MG63 (cell line): ENCODE measurements at regions not wholly inside any gene's neighbourhood (a gene's known extent, or its start where the extent isn't known, plus 50 kb on each side); places are given as distances from the start of the nearest gene placed in this dataset.
A peak's percentile ranks its signal among the peaks of the same experiment; 100 is the strongest.

ENCODE experiments used
- DNase-seq: peaks from one replicate; pipeline ENCODE4 v3.0.0-alpha.2; 2020
- H3K27me3 ChIP-seq: fragments of 250-450 bp; sonication (Bioruptor Pico); 2 replicates; pipeline ENCODE4 v1.5.1; 2020; ENCODE audit warnings: mild to moderate bottlenecking, moderate library complexity
- H3K36me3 ChIP-seq: fragments of 250-450 bp; sonication (Bioruptor Pico); 2 replicates; pipeline ENCODE4 v1.5.1; 2020; ENCODE audit warnings: mild to moderate bottlenecking, moderate library complexity
- H3K4me3 ChIP-seq: fragments of 250-450 bp; sonication (Bioruptor Pico); 2 replicates; pipeline ENCODE4 v1.5.1; 2020; ENCODE audit warnings: mild to moderate bottlenecking, moderate library complexity
- H3K9me3 ChIP-seq: fragments of 250-450 bp; sonication (Bioruptor Pico); 2 replicates; pipeline ENCODE4 v1.5.1; 2020; ENCODE audit warnings: mild to moderate bottlenecking, moderate library complexity

DNA sequence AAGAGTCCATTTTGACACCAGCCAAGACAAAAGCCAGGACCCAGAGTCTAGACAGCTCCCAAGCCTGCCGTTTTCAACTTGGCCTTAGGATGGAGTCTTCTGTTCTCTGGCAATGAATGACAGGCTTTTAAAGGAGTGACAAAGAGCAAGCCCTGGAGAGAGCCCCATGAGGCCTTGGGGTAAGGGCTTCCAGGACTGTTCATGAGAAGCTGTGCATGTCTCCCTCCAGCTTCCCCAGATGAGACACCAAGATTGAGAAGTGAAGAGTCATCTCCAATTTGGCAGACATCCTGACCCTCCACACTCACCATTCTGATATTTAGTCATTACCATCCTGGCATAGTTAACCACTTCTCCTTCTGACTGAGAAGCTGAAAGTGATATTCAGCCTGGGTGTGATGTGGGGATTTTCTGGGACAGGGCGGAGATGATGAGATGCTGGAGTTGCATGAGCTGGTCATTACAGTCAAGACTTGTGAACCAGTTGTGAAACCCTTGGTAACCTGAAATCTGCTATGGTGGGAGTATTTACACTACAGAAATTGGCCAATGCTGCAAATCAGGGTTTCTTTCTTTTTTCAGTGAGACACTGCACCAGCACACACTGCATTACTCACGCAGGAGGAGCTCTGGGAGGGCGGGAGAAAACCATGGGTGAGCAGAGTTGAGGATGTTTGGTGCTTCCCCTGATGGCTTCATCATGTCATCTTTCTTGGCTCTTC, 77.8 kb downstream of the VCPKMT start:
- Histone ChIP-seq H3K4me3 (no peak overlapping the region), H3K36me3 (no peaks in the 10 kb centered on the region), H3K9me3 (no peaks in the 10 kb centered on the region), H3K27me3 (no peaks in the 10 kb centered on the region)
- peak; percentile 91 for DNase-seq

DNA sequence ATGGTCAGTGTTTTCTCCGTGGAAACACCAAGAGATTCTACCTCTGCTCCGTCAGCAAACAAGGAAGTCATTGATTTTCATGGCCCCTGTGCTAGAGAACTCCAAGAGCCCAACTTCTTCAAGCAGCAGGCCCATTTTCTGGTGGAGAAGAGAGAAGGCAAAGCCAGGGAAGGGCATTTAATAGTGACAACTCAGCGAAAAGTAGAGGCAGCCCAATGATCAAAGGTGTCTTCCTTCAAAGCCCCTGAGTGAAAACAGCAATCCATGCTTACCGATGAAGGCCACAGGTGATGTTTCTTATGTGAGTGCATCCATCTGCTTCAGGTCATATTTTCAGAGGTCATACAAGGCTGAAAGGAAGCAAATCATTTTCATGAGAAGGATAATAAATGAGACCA, 77.3 kb downstream of the VCPKMT start:
- Histone ChIP-seq H3K36me3 (no peaks in the 10 kb centered on the region), H3K27me3 (no peaks in the 10 kb centered on the region), H3K9me3 (no peaks in the 10 kb centered on the region), H3K4me3 (no peak overlapping the region)
- DNase-seq = no peak

DNA sequence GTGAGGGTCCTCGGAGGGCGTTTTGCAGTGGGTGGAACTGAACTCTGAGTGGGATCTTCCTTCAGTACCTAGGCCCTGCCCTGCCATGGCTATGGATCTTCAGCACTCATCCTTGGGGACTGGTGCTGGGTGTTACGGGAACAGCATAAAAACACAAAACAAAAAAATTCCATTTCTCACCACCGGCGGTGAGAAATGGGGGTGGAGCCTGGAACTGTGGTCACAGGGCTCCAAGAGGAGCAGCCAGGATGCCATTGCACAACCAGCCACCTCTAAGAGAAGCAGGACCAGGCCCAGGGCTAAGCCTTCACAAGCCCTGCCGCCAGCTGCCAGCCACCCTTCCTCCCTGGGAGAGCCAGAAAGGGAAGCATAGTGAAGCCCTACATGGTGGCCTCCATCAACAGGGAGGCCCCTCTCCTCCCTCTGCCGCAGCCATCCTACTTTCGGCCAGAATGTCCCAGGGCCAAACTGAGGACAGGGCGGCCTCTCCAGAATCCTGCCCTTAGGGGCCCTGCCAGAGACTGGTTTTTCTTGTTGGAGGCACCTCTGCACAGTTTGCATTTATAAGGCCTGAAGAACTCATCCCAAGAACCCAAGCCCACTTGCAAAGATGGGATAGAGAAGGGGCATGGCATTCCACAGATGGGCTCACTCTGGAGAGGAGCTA, 76.5 kb downstream of the VCPKMT start:
- Histone ChIP-seq H3K27me3 (no peaks in the 10 kb centered on the region), H3K4me3 (no peak overlapping the region), H3K36me3 (no peaks in the 10 kb centered on the region), H3K9me3 (no peaks in the 10 kb centered on the region)
- peak; percentile 13 for DNase-seq

DNA sequence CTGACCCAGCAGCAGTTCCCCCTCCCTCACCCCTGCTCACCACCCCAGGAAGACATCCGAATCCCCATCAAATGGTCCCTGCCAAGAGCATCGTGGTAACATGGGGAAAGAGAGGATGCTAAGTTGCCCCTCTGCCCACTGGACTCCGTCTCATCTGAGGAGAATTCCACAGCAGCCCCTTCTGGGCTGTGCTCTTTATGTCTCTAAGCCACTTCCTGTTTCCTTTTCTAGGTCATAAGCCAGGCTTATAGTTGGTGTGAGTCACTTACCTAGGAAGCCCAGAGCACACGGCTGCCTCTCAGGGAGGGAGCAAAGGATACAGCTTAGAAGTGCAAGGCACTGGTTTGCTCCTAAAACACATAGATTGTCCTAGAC, 76.0 kb downstream of the VCPKMT start:
- Histone ChIP-seq H3K36me3 (no peaks in the 10 kb centered on the region), H3K4me3 (no peak overlapping the region), H3K9me3 (no peaks in the 10 kb centered on the region), H3K27me3 (no peaks in the 10 kb centered on the region)
- peak; percentile 43 for DNase-seq

DNA sequence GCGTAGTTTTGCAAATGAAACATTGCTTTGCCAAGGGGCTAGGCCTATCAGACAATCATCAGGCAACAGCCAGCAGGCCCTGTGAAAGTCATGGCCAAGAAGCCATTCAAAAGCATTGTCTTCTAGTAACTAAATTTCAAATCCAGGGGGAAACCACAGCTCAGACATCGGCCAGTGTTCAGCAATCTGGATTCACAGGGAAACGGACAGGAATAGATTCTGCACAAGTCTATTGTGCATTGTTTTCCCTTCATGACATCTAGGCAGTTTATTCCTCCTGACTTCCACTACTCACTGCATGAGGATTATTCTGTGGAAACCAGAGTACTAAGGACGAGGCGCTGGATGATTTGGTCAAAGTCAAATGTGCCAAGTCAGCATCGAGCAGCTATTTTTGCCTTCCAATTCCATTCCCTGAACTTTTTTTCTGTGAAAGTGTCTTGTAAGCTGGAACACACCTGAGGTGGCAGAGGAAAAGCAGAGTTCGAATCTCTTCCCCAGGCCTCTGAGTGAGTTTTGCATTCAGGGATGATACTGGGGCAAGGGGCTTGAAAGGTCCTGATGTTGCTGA, 75.4 kb downstream of the VCPKMT start:
- Histone ChIP-seq H3K27me3 (no peaks in the 10 kb centered on the region), H3K4me3 (no peak overlapping the region), H3K9me3 (no peaks in the 10 kb centered on the region), H3K36me3 (no peaks in the 10 kb centered on the region)
- DNase-seq = no peak

DNA sequence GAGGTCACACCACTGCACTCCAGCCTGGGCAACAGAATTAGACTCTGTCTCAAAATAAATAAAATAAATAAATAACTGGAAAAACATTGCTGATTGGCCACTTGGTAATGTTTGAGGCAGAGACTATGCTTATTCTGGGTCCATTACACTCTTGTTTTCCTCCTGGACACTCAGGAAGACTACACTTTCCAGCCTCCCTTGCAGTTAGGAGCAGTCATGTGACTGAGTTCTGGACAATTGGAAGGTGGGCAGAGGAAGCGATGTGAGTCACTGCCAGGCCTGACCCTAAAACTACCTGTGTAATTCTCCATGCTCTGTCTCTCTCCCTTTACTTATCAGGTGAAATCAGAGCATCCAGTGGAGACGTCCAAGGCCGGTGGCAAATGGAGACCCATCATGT, 74.4 kb downstream of the VCPKMT start:
- H3K36me3 ChIP-seq = no peaks in the 10 kb centered on the region
- no peak for DNase-seq
- no peaks in the 10 kb centered on the region for H3K9me3 ChIP-seq
- no peak overlapping the region for H3K4me3 ChIP-seq
- H3K27me3 ChIP-seq = no peaks in the 10 kb centered on the region

DNA sequence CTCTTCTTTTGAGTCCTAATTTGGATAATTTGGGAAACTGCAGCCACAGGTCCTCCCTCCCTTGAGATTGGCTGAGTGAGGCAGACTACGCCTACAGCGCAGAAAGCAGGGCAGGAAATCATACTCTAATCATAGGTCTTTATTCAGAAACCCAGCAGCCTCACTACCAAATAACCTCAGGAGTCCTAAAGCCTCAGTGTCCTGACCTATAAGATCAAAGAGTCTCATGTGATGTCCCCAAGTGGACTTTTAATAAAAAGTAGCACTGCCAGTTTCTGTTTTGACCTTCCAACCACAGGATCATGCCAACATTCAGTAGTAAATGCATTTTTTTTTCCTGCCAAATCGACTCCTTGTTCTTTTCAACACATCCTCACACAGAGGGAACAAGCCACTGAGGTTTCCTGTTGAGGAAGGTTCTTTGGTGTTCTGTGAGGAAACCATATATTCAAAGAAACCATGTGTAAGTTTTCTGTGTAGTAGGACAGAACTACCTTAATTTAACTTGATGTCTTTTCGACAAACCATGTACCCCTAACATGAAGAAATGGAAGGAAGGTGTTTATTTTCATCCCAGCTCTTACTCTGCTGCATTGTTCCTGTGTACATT, 72.2 kb downstream of the VCPKMT start:
- no peaks in the 10 kb centered on the region for H3K27me3 ChIP-seq
- no peak for DNase-seq
- no peak overlapping the region for H3K4me3 ChIP-seq
- H3K9me3 ChIP-seq = no peaks in the 10 kb centered on the region
- no peaks in the 10 kb centered on the region for H3K36me3 ChIP-seq

DNA sequence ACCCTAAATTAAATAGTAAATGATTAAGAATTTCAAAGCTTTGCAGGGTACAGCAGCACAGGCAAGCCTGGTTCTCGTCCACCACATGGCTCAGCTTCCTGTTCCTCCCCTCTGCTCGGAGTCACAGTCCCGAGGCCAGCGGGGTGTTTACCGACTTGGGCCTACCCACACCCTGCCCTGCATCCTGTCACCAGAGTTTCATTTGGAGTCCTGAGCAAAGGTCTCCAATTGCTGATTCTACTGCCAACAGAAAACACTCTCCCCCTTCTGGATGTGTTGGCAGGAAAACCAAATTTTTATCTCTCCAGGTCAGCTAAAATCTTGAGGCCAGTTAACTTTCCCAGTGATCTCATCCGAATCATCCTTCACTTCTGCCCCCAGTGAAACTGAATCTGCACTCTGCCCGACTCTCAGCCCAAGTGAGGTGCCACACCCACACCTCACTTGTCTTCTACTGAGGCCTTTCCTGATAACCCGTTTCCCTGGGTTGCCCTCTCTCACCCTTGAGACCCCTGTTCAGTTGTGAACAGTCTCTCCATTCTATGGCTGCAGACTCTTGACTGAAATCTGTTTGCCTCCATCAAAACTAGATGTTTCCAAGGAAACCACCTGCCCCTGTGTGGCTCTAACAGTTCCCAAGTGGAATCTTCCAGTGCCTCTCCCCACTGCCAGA, 71.2 kb downstream of the VCPKMT start:
- H3K27me3 ChIP-seq = no peaks in the 10 kb centered on the region
- no peaks in the 10 kb centered on the region for H3K36me3 ChIP-seq
- H3K4me3 ChIP-seq = no peak overlapping the region
- H3K9me3 ChIP-seq = no peaks in the 10 kb centered on the region
- DNase-seq = peak; percentile 91

DNA sequence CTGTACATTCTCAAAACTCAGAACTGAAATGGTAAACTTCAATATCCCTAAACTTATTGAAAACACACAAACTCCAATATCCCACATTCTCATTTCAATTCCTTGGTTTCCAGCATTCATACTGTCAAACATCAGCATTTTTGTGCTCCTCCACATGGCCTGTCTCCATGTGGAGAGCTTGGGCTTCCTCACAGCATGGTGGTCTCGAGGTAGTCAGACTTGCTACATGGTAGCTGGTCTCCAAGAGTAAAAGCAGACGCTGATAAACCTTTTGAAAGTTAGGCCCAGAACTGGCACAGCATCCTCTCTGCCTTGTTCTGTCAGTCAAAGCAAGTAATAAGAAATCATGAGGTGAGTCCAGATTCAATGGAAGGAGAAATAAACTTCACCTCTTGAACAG, 70.5 kb downstream of the VCPKMT start:
- Histone ChIP-seq H3K27me3 (no peaks in the 10 kb centered on the region), H3K9me3 (no peaks in the 10 kb centered on the region), H3K36me3 (no peaks in the 10 kb centered on the region), H3K4me3 (no peak overlapping the region)
- DNase-seq = no peak

DNA sequence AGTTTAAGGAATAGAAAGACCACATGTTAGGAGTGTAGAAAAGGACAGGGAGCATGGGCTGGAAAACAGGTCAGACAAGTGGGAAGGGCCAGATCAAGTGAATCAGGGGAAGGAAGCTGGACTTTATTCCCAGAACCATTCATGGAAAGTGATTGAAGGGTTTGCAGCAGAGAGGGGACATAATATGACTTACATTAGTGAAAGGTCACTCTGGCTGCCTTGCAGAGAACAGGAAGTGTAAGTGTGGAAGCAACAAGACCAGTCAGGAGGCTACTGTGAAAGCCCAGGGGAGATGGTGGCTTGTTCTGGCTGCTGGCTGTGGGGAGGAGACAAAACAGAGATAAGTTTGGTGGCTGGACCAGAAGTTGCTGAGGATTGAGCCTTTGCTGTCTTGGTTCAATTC, 69.1 kb downstream of the VCPKMT start:
- no peaks in the 10 kb centered on the region for H3K27me3 ChIP-seq
- no peaks in the 10 kb centered on the region for H3K9me3 ChIP-seq
- no peak for DNase-seq
- no peaks in the 10 kb centered on the region for H3K36me3 ChIP-seq
- H3K4me3 ChIP-seq = no peak overlapping the region

DNA sequence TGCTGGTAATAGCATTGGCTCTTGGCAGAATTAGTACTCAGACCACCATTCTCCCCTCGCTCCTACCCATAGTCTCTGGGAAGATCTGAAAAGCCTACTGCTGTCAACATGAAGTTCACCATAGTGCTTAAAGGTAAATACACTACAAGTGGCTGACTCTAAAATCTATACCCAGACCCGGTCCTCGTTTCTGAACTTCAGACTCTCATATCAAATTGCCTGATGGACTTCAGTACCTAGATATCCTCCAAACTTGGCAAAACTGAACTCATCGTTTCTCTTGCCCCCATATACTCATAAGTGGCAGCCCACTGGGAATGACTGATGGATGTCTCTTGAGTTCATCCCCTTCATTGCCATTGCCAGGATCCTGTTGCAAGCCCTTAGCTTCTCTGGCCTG, 67.3 kb downstream of the VCPKMT start:
- H3K27me3 ChIP-seq = no peaks in the 10 kb centered on the region
- no peak for DNase-seq
- no peaks in the 10 kb centered on the region for H3K36me3 ChIP-seq
- no peak overlapping the region for H3K4me3 ChIP-seq
- no peaks in the 10 kb centered on the region for H3K9me3 ChIP-seq

DNA sequence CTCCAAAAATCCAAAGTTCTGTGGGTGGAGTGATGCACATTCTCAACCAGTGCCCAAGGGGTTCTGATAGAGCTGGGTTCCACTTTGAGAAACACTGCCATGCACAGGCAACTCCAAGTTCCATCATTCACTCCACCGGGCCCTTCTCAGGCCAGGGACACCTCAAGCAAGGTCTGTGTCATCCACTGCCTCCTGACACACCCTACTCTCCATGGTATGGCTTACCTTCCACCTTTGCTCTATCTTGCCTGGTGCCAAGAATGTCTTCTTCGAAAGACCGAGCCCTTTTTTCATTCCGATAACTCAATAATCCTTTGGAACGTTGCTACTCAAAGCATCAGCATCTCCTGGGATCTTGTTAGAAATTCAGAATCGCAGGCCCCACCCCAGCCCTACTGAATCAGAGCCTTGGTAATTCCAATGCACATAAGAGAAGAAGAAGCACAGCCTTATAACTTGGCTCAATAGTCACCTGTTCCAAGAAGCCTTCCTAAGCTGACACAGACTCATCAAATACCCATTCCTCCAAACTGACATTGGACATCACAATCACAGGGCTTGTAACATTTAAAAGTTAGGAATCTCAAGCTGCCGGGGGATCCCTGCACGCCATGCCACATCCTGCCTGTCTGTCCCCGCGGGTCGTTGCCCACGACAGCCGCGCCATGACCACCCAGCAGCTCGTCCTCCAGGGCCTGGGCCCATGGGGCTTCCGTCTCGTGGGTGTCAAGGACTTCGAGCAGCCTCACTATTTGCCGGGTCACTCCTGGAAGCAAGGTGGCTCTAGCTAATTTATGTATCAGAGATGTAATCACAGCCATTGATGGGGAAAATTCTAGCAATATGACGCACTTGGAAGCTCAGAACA, 66.4 kb downstream of the VCPKMT start:
- DNase-seq = no peak
- no peaks in the 10 kb centered on the region for H3K9me3 ChIP-seq
- H3K36me3 ChIP-seq = no peaks in the 10 kb centered on the region
- no peaks in the 10 kb centered on the region for H3K27me3 ChIP-seq
- no peak overlapping the region for H3K4me3 ChIP-seq

DNA sequence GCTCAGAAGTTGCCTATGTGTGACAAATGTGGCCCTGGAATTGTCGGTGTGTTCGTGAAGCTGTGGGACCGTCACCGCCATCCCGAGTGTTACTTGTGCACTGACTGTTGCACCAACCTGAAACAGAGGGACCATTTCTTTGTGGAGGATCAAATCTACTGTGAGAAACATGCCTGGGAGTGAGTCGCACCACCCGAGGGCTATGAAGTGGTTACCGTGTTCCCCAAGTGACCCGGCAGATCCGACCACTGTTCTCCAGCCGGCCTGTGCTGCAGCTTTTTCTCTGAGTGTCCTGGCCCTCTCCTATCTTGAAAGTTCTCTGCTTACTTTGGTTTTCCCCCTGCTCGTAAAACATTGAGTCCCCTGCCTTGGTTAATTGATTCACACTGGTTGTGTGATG, 65.3 kb downstream of the VCPKMT start:
- no peak for DNase-seq
- no peak overlapping the region for H3K4me3 ChIP-seq
- H3K36me3 ChIP-seq = no peaks in the 10 kb centered on the region
- no peaks in the 10 kb centered on the region for H3K9me3 ChIP-seq
- no peaks in the 10 kb centered on the region for H3K27me3 ChIP-seq

DNA sequence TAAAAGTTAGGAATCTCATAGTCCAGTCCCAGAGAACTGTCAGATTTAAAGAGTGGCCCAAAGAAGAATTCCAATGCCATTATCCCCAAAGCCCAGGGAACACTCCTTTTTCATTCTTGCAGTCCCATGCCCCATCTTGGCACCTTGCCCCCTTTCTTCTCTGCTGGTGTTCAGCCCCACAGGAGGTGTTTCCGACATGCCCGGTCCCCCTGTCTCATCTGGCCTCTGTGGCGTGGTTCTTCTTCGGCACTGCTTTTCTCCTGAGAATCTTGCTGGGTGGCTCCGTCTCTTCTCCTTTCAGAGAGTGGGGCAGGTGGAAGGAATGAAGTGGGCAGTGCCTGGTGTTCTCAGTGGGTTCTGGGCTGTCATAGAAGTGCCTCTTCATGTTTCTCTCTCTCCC, 64.7 kb downstream of the VCPKMT start:
- H3K9me3 ChIP-seq = no peaks in the 10 kb centered on the region
- H3K36me3 ChIP-seq = no peaks in the 10 kb centered on the region
- H3K27me3 ChIP-seq = no peaks in the 10 kb centered on the region
- H3K4me3 ChIP-seq = no peak overlapping the region
- no peak for DNase-seq

DNA sequence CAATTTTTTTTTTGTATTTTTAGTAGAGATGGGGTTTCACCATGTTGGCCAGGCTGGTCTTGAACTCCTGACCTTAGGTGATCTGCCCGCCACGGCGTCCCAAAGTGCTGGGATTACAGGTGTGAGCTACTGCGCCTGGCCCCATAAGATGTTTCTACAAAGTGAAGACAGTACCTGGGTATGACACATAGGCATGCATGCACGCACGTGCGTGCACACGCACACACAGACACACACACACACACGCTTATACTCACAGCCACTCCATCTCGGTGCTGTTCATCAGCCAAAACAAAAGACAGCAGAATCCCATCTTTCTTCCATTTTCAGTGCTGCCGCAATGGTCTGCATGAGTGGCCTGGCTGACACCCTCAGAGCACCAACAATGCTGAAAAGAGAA, 63.9 kb downstream of the VCPKMT start:
- DNase-seq = no peak
- Histone ChIP-seq H3K27me3 (no peaks in the 10 kb centered on the region), H3K36me3 (no peaks in the 10 kb centered on the region), H3K9me3 (no peaks in the 10 kb centered on the region), H3K4me3 (no peak overlapping the region)

DNA sequence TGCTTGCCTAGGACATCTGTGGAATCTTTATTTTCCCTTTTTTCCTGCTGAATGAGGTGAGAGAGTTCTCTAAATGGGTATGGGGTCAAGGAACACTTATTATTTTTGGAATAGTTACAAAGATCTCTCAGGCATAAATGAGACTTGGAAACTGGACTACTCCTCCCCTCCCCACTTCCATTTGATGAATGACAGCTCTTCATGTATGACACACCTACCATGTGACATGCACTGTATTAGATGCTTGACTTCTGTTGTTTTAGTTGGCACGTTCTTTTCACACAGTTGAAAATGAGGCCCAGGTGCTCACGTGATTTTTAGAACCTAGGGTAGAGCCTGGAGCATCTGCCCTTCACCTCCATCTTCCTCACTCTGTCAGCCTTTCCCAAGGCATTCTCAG, 62.4 kb downstream of the VCPKMT start:
- no peaks in the 10 kb centered on the region for H3K27me3 ChIP-seq
- no peaks in the 10 kb centered on the region for H3K36me3 ChIP-seq
- no peak for DNase-seq
- no peak overlapping the region for H3K4me3 ChIP-seq
- no peaks in the 10 kb centered on the region for H3K9me3 ChIP-seq
